Gastrocnemius medialis (tissue), 4 donors: ENCODE measurements at regions not wholly inside any gene's neighbourhood (a gene's known extent, or its start where the extent isn't known, plus 50 kb on each side); places are given as distances from the start of the nearest gene placed in this dataset.

Source experiments
- ATAC-seq, 2 donors: fragments of 150-250 bp; one replicate each; pipeline ENCODE4 v1.9.1; 2016
- DNase-seq, 2 donors: peaks; one replicate each; pipeline ENCODE4 v3.0.0-alpha.2; 2019
- H3K27ac ChIP-seq, 4 donors: fragments of 200-600 bp; sonication (generic); 1 replicate in 1 of 4; 2 replicates in 3 of 4; pipeline ENCODE4 v1.5.1; 2016 to 2018; ENCODE audit warnings: mild to moderate bottlenecking in 2 of 4, moderate library complexity in 1 of 4
- H3K27me3 ChIP-seq, 3 donors: fragments of 200-600 bp; sonication (generic) in 2 of 3; 1 replicate in 1 of 3; 2 replicates in 2 of 3; pipeline versions ENCODE4 v1.5.1 to v1.6.0; 2016 to 2019; ENCODE audit warnings: mild to moderate bottlenecking in 1 of 3, moderate library complexity in 1 of 3
- H3K36me3 ChIP-seq, 2 donors: fragments of 200-600 bp; sonication (generic) in 1 of 2; one replicate each; pipeline ENCODE4 v1.5.1; 2017 to 2018
- H3K4me1 ChIP-seq, 2 donors: fragments of 200-600 bp; sonication (generic) in 1 of 2; one replicate each; pipeline ENCODE4 v1.5.1; 2016 to 2017; ENCODE audit warnings: mild to moderate bottlenecking in 2 of 2
- H3K4me3 ChIP-seq, 4 donors: fragments of 200-600 bp; sonication (generic) in 3 of 4; 1 replicate in 1 of 4; 2 replicates in 3 of 4; pipeline ENCODE4 v1.5.1; 2016 to 2019; ENCODE audit warnings: mild to moderate bottlenecking in 2 of 4
- H3K9me3 ChIP-seq, 3 donors: fragments of 200-600 bp; sonication (generic) in 2 of 3; 1 replicate in 1 of 3; 2 replicates in 2 of 3; pipeline ENCODE4 v1.5.1; 2016 to 2019
- POLR2A ChIP-seq, 2 donors: fragments of 450-650 bp; IDR thresholded peaks; one replicate each; pipeline ENCODE4 v1.6.1; 2017; ENCODE audit warnings: antibody characterized with exemption in 2 of 2, mild to moderate bottlenecking in 2 of 2, moderate library complexity in 2 of 2
- in situ Hi-C, 4 donors: fragments of 200-750 bp; cut with MboI; loops; one replicate each; pipeline versions ENCODE4 v1.15.0 to v1.8.0; 2017; ENCODE audit warnings: low sequenced_read_pairs in 4 of 4
- intact Hi-C: fragments of 100-400 bp; cut with DNase I; formaldehyde crosslinking; loops from one replicate; pipeline ENCODE4 v1.15.1; 2023; ENCODE audit warnings: low total_unique reads
- TF ChIP-seq, protein P1 (sequence below), 5 experiments: fragments of 450-650 bp in 3 of 5; fragments of 200-600 bp in 2 of 5; sonication (generic) in 2 of 5; IDR thresholded peaks in 4 of 5; conservative IDR thresholded peaks in 1 of 5; 1 replicate in 4 of 5; 2 replicates in 1 of 5; pipeline ENCODE4 v1.5.1; 2016 to 2019; ENCODE audit warnings: antibody characterized with exemption in 5 of 5, mild to moderate bottlenecking in 3 of 5, moderate library complexity in 3 of 5

DNA sequence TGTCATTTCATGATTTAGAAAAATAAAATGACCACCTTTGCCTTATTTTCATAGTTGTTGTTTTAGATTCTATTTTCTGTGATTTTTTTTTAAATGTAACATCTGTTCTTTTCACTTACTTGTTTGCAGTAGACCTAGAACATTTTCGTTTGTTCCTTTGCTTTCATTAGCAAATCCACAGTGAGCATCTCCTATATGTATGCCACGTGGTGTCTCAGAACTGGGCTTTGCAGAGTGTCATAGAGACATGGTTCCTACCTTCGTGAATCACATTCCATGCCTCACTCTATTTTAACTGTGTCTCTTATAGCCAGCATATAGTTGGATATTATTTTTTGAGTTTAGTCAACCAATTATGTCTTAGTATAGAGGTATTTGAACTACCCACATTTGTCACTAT, 118.2 kb downstream of the KLF13 start:
- H3K9me3 ChIP-seq: no peaks in the 10 kb centered on the region
- no peak for DNase-seq
- H3K4me3 ChIP-seq: no peak overlapping the region
- in situ Hi-C loops: loop anchor here in 2 of 4 donors (25.0 kb wide), 2 partner anchors 133 to 233 kb away; no protein-coding TSS in a partner anchor
- no peak for ATAC-seq
- H3K36me3 ChIP-seq: no peaks in the 10 kb centered on the region
- H3K27ac ChIP-seq: no peak overlapping the region
- peaks cover 4 to 13% of the 10 kb centered on the region in 2 donors for H3K4me1 ChIP-seq
- intact Hi-C loops: no loop called here
- TF ChIP-seq, protein P1, sequence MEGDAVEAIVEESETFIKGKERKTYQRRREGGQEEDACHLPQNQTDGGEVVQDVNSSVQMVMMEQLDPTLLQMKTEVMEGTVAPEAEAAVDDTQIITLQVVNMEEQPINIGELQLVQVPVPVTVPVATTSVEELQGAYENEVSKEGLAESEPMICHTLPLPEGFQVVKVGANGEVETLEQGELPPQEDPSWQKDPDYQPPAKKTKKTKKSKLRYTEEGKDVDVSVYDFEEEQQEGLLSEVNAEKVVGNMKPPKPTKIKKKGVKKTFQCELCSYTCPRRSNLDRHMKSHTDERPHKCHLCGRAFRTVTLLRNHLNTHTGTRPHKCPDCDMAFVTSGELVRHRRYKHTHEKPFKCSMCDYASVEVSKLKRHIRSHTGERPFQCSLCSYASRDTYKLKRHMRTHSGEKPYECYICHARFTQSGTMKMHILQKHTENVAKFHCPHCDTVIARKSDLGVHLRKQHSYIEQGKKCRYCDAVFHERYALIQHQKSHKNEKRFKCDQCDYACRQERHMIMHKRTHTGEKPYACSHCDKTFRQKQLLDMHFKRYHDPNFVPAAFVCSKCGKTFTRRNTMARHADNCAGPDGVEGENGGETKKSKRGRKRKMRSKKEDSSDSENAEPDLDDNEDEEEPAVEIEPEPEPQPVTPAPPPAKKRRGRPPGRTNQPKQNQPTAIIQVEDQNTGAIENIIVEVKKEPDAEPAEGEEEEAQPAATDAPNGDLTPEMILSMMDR (IDR thresholded peaks at IDR 0.05 in 4 of 5, conservative IDR thresholded peaks at IDR 0.05 in 1 of 5): no peak
- TF ChIP-seq POLR2A (IDR thresholded peaks at IDR 0.05): no peak
- H3K27me3 ChIP-seq: no peaks in the 10 kb centered on the region

DNA sequence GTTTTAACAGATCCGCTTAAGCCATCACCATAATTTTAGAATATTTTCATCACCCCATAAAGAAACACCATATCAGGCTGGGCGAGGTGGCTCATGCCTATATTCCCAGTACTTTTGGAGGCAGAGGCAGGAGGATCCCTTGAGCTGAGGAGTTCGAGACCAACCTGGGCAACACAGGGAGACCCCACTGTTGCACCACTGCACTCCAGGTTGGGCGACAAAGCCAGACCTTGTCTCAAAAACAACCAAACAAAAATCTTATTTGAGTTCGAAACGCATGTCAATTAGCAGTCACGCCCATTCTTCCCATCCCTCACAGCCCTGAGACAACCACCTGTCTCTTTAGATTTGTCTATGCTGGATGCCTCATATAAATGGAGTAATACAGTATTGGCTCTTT, 119.9 kb downstream of the KLF13 start:
- H3K27me3 ChIP-seq: no peaks in the 10 kb centered on the region
- H3K27ac ChIP-seq: no peak overlapping the region
- no peak overlapping the region for H3K4me3 ChIP-seq
- DNase-seq: no peak
- no peaks in the 10 kb centered on the region for H3K36me3 ChIP-seq
- TF ChIP-seq, protein P1 (IDR thresholded peaks at IDR 0.05 in 4 of 5, conservative IDR thresholded peaks at IDR 0.05 in 1 of 5): no peak
- TF ChIP-seq POLR2A (IDR thresholded peaks at IDR 0.05): no peak
- intact Hi-C loops (no loop called here), in situ Hi-C loops (loop anchor here in 2 of 4 donors (25.0 kb wide), 2 partner anchors 134 to 234 kb away; no protein-coding TSS in a partner anchor)
- ATAC-seq: no peak
- H3K4me1 ChIP-seq: peaks cover 4% of the 10 kb centered on the region in 2 donors
- H3K9me3 ChIP-seq: no peaks in the 10 kb centered on the region

DNA sequence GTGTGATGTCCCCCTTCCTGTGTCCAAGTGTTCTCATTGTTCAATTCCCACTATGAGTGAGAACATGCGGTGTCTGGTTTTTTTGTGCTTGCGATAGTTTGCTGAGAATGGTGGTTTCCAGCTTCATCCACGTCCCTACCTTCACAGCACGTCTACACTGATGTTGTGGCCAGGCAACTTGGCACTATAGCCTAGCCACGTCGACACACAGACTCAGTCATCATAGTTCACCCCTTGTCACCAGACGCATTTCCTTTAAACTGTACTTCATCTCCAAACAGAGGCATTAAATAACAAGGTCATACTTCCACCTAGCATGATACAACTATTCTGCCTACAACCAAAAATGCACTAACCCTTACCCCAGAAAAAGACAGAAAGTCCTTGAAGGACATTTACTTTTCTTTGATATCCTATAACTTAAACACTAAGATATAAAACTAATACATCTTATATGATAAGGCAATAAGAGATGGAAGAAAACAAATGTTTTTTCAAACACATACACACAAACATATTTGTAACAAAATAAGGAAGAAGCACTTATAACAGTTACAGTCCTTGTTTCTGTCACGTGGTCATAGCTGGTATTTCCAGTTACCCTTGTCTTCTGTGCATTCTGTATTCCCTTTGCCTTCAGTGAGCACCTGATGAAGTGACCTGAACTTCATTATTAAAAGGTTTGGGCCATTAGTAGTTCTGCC, 121.4 kb downstream of the KLF13 start:
- Histone ChIP-seq H3K4me3 (no peak overlapping the region), H3K27me3 (no peaks in the 10 kb centered on the region), H3K9me3 (no peaks in the 10 kb centered on the region), H3K36me3 (no peaks in the 10 kb centered on the region), H3K27ac (no peak overlapping the region), H3K4me1 (peaks cover 0 to 4% of the 10 kb centered on the region in 2 donors)
- no peak for DNase-seq
- intact Hi-C loops (no loop called here), in situ Hi-C loops (loop anchor here in 2 of 4 donors (25.0 kb wide), 2 partner anchors 136 to 236 kb away; no protein-coding TSS in a partner anchor)
- ATAC-seq: no peak
- TF ChIP-seq, protein P1 (IDR thresholded peaks at IDR 0.05 in 4 of 5, conservative IDR thresholded peaks at IDR 0.05 in 1 of 5): no peak
- TF ChIP-seq POLR2A (IDR thresholded peaks at IDR 0.05): no peak

DNA sequence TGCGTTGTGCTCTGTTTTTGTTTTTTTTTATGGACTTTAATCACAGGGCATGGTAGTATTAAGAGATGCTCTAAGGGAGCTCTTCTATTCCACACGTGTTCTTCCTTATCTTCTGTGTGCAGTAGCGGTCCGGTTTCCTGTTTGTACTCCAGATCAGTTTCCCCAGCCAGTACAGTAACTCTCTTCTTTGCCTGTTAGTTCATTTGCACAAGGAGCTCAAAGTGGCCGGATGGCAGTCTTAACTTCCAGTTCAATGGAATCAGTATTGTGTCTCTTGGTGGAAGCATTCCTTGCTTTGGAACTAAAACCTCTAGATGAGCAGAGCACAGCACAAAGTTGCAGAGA, 122.0 kb downstream of the KLF13 start:
- intact Hi-C loops (no loop called here), in situ Hi-C loops (loop anchor here in 2 of 4 donors (25.0 kb wide), 2 partner anchors 136 to 236 kb away; no protein-coding TSS in a partner anchor)
- no peak for TF ChIP-seq POLR2A (IDR thresholded peaks at IDR 0.05)
- TF ChIP-seq, protein P1 (IDR thresholded peaks at IDR 0.05 in 4 of 5, conservative IDR thresholded peaks at IDR 0.05 in 1 of 5): no peak
- Histone ChIP-seq H3K9me3 (no peaks in the 10 kb centered on the region), H3K36me3 (no peaks in the 10 kb centered on the region), H3K27me3 (no peaks in the 10 kb centered on the region), H3K4me3 (no peak overlapping the region), H3K4me1 (peaks cover 0 to 1% of the 10 kb centered on the region in 2 donors), H3K27ac (no peak overlapping the region)
- ATAC-seq: no peak
- DNase-seq: no peak
